ENCODE measurements at regions not wholly inside any gene's neighbourhood (a gene's known extent, or its start where the extent isn't known, plus 50 kb on each side); places are given as distances from the start of the nearest gene placed in this dataset.

GRCh38 chrX:148134578-148134977 lies 153.4 kb downstream of the FMR1NB start:
- H3K4me3 Mint-ChIP-seq = no peak overlapping the region
- no peak for DNase-seq
- H3K9me3 Mint-ChIP-seq = peaks cover 26% of the 10 kb centered on the region
- TF ChIP-seq CTCF (IDR thresholded peaks at IDR 0.05) = no peak
- H3K27ac Mint-ChIP-seq = no peak overlapping the region
- no peaks in the 10 kb centered on the region for H3K27me3 Mint-ChIP-seq (ENCODE audit: low read depth, poor library complexity)
- H3K36me3 Mint-ChIP-seq (ENCODE audit: low read depth) = no peaks in the 10 kb centered on the region
- peaks cover 18% of the 10 kb centered on the region for H3K4me1 Mint-ChIP-seq

GRCh38 chrX:148135738-148136137 lies 154.6 kb downstream of the FMR1NB start:
- H3K27ac Mint-ChIP-seq = no peak overlapping the region
- DNase-seq = no peak
- TF ChIP-seq CTCF (IDR thresholded peaks at IDR 0.05) = no peak
- H3K4me1 Mint-ChIP-seq = peaks cover 18% of the 10 kb centered on the region
- H3K27me3 Mint-ChIP-seq (ENCODE audit: low read depth, poor library complexity) = no peaks in the 10 kb centered on the region
- no peak overlapping the region for H3K4me3 Mint-ChIP-seq
- H3K36me3 Mint-ChIP-seq (ENCODE audit: low read depth) = no peaks in the 10 kb centered on the region
- peaks cover 34% of the 10 kb centered on the region for H3K9me3 Mint-ChIP-seq

GRCh38 chrX:148146121-148146520 lies 165.0 kb downstream of the FMR1NB start:
- Mint-ChIP-seq H3K27me3 (ENCODE audit: low read depth, poor library complexity) (no peaks in the 10 kb centered on the region), H3K4me3 (no peak overlapping the region), H3K9me3 (peaks cover 24% of the 10 kb centered on the region), H3K36me3 (ENCODE audit: low read depth) (no peaks in the 10 kb centered on the region), H3K4me1 (no peaks in the 10 kb centered on the region), H3K27ac (no peak overlapping the region)
- no peak for DNase-seq
- no peak for TF ChIP-seq CTCF (IDR thresholded peaks at IDR 0.05)

- Mint-ChIP-seq H3K36me3 (ENCODE audit: low read depth) (no peaks in the 10 kb centered on the region), H3K4me1 (no peaks in the 10 kb centered on the region), H3K27me3 (ENCODE audit: low read depth, poor library complexity) (no peaks in the 10 kb centered on the region), H3K9me3 (peaks cover 17% of the 10 kb centered on the region), H3K4me3 (no peak overlapping the region), H3K27ac (no peak overlapping the region)
- no peak for TF ChIP-seq CTCF (IDR thresholded peaks at IDR 0.05)
- DNase-seq = no peak
These were observed 175.8 kb downstream of the FMR1NB start for GRCh38 chrX:148156986-148157385.

- H3K27ac Mint-ChIP-seq = no peak overlapping the region
- H3K9me3 Mint-ChIP-seq = peaks cover 21% of the 10 kb centered on the region
- no peaks in the 10 kb centered on the region for H3K27me3 Mint-ChIP-seq (ENCODE audit: low read depth, poor library complexity)
- H3K4me1 Mint-ChIP-seq = no peaks in the 10 kb centered on the region
- H3K4me3 Mint-ChIP-seq = no peak overlapping the region
- no peak for TF ChIP-seq CTCF (IDR thresholded peaks at IDR 0.05)
- no peaks in the 10 kb centered on the region for H3K36me3 Mint-ChIP-seq (ENCODE audit: low read depth)
- no peak for DNase-seq
These were observed 178.7 kb downstream of the FMR1NB start for GRCh38 chrX:148159796-148160195.

GRCh38 chrX:148161701-148162100 lies 180.6 kb downstream of the FMR1NB start:
- Mint-ChIP-seq H3K9me3 (peaks cover 34% of the 10 kb centered on the region), H3K27ac (no peak overlapping the region), H3K27me3 (ENCODE audit: low read depth, poor library complexity) (no peaks in the 10 kb centered on the region), H3K36me3 (ENCODE audit: low read depth) (no peaks in the 10 kb centered on the region), H3K4me3 (no peak overlapping the region), H3K4me1 (no peaks in the 10 kb centered on the region)
- no peak for TF ChIP-seq CTCF (IDR thresholded peaks at IDR 0.05)
- no peak for DNase-seq
